GM18909 (cell line): ENCODE measurements at regions not wholly inside any gene's neighbourhood (a gene's known extent, or its start where the extent isn't known, plus 50 kb on each side); places are given as distances from the start of the nearest gene placed in this dataset.
"Not testable (repeated sequence)": the region's sequence is repeated elsewhere in the genome, so short reads cannot be mapped to it uniquely, and the experiment has no call there.

Experiments
- ATAC-seq: cut with Tn5 transposase; IDR thresholded peaks from one replicate; pipeline ENCODE4 v1.9.1; 2021; ENCODE audit warnings: mild to moderate bottlenecking; ENCODE audit not compliant: unreplicated experiment, poor library complexity

DNA sequence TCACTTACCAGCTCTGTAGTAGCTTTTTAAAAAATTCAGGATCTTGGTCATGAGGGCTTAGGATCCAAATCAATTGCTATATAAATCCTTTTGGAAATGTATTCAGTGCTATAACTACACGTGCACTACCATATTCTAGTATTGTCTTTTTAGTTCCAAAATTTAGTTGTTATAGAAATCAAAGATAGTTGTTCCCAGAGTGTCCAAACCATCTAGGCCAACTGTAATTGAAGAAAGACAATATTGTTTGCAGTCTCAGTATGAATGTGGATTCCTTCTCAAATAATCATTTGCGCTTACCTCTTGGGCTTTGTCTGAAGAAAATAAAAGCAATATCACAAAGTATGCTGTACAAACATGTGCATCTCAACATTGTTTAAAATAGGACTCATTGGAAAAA, 184.1 kb upstream of the EDNRB start:
- no peak for ATAC-seq

DNA sequence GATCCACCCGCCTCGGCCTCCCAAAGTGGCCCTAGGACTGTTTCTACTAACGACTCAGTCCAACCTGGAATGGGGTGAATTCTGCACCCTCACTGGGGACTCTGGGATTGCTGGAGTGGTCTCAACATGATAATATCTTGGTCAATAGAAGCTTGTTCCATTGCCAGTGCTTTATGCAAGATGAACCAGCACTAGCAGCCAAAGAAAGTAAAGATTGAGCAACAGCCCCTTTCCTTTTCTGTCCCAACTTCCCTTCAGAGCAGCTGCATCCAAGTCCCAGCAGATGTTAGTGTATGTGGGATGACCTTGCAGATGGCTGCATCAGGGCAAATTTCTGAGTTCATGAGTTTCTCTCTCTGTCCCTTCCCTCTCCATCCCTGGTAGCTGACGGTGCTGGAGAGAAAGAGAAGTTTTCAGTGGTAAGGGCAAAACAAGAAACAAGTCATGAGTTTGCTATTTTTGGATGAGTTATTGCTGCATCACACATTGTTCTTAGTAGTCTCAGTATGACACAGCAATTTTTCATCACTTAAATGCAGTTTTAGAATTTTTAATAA, 183.6 kb upstream of the EDNRB start:
- ATAC-seq, result peak; percentile 54

DNA sequence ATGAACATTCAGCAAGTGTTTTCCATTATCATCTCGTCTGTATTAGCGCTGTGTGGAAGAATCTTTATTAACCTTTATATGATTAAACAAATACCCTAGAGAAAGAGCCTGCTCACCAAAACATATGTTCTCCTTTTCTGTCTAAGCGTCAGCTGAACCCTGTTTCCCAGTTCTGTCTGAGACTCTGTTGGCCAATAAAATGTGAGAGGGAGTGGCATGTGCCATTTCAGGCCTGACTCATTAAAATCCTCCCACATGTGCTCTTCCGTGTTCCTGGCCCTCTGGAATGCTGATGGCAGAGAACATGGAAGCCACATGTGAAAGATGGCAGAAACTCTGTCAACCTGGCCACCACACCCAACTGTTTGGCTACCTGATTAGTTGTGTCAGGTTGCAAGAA, 181.9 kb upstream of the EDNRB start:
- no peak for ATAC-seq

DNA sequence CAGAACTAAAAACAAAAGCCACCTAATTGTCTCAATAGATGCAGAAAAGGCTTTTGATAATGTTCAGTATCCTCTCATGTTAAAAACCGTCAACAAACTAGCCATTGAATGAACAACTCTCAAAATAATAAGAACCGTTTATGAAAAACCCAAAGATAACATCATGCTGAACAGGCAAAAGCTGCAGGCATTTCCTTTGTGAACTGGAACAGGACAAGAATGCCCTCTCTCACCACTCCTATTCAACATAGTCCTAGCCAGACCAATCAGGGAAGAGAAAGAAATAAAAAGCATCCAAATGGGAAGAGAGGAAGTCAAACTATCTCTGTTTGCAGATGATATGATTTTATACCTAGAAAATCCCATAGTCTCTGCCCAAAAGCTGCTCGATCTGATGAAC, 179.6 kb upstream of the EDNRB start:
- ATAC-seq, result no peak

DNA sequence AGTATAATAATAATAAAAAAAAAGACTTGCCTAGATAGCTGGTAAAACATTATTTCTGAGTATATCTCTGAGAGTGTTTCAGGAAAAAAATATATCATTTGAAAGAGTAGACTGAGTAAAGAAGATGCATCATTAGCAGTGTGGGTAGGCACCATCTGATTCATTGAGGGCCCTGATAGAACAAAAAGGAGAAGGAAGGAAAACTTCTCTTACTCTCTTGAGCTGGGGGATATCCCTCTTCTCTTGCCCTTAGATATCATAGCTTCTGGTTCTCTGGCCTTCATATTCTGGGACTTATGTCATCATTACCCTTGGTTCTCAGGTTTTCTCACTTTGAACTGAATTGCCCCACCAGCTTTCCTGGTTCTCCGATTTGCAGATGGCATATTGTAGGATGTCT, 177.6 kb upstream of the EDNRB start:
- ATAC-seq, result no peak

DNA sequence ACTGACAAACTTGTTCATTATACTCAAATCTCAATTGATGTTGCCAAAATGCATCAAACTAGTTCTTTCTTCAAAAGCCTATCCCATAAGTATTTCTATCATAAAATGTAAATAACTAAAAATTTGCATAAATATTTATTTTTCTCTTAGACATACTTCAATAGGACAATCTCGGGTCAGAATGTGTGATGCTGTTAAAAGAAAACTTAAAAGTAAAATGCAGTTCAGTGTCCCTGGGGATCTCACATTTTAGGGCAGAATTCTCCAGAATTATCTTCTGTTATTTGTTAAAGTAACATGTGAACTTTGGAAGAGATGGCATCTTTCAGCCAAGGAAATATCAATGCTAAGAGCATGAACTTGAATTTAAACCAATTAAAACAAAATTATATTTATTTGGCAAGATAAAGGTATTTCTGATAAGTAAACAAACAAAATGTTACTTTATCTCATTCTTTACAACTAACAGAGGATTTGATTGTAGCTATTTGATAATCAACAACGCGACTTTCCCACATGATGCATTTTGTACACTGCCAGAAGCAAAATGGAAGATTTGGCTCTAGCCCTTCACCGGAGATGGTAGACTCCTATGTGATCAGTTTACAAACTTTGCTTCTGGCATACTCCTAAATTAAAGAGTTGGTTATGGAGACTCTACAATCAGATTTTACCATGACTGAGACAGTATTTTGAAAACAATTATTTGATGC, 169.5 kb upstream of the EDNRB start:
- no peak for ATAC-seq

DNA sequence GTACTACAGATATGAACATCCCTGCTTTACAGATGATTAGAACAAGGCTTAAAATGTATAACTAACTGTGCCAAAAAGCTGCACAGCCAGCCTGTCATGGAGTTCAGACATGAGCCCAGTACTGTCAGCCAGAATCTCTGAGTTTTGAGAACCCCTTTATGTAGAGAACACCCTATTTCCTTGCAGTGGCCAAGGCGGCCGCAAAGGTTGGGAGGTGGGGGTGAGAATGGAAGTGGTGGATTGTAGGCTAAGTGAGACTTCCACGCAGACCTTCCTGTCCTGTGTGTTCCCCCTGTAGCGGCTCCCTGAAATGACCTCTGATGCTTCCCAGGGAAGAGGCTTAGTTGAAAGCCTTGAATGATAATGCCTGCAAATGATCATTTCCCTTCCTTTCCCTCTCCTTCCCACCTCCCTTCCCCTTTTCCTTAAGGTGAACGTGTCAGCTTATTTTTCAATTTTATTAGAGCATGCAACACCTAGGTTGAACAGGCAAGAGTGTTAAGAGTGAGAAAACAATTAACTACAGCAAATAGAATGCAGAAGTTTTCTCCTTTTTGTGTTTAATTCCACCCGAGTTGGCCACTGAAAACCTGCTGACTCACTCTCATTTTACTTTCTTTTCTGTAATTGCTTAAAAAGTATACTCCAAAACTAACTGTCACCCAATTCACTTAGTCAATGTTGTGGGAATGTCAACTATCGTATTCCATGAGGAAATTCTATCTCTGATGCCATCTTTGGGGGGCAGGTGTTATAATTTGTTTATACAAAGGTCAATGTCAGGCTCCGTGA, 167.0 kb upstream of the EDNRB start:
- ATAC-seq, result no peak

DNA sequence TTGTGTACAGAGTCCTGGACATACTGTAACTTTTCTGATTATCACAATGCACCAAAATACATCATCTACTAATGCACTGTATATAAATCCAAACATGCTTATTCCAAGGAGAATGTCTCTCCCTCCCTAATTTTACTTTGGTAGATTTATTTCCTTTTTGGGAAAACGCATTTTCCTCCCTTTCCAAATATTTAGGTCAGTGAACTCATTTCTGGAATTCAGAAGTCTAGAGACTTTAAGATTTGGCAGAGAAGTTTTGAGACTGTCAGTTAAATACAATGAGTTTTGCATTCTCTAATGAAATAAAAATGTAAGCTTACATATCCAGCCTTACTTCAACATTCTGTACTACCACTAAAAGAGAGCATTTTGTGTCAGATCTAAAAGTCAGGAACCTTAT, 165.8 kb upstream of the EDNRB start:
- ATAC-seq, result no peak

DNA sequence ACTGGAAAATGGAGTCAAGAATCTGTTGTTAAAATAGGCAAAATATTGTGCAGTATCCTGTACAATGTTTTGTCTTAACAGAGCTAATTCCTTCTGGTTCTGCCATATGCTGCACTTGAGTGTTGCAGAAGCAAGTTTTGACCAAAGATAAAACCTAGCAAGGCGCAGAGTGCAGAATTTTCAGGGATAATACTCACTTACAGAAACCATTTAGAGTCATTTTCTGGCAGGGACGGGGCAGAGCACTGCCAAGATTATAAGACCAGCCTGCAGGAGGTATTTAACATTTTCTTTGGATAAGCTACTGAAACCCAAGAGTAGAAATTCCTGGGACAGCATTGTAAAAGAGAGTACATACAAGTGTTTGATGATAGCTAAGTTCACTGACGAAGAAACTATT, 159.5 kb upstream of the EDNRB start:
- ATAC-seq, result no peak

DNA sequence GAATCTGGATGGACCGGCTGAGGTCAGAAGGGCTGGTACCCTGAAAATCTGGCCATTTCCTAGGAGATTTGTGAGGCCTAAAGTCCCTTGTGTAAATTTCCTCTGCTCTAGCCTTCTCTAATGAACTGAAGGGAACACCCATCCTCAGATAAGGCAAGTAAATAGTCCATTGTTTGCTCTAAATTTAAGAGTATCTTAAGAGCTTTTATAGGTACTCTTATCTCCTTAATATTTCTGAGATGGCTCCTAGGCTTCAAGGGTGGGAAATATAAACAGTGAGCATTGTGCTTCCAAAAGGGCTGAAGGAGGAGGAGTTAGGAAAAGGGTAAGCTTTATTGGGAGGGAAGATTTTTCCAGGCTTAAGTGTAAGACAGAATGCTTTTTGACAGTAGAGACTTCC, 148.7 kb upstream of the EDNRB start:
- ATAC-seq, result no peak

DNA sequence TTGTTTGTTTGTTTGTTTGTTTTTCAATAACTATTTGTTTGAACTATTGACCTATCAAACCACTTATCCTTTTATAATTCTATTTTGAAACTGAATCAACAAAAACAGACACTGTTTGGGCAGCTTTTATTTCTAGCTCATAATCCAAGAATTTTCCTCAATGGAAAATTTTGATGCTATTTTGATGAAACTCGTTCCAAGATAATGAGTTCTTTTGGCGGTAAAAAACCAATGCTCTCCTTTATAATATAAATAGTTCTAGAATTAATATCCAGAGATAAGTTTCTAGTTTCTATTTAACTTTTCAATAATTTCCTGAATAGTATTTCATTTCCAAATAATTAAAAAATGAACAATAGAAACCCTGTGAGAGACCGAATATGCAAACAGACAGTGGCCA, 146.5 kb upstream of the EDNRB start:
- no peak for ATAC-seq

DNA sequence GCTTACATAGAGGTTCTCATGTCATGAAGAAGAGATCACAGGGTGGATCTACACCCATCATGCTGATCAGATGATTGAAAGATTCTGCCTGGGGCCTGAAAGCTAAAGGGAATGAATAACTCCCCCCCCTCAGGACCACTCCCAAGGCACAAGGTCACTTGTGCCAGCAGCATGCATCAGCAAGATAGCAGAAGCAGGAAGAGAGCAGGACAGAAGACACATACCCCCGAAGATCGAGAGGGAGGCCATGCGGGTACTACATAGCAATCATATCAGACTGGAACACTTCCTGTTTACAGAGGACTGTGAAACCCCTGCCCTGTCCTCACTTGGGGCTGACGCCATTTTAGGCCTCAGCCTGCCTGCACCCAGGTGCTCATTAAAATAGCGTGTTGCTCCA, 143.2 kb upstream of the EDNRB start:
- ATAC-seq, result no peak

DNA sequence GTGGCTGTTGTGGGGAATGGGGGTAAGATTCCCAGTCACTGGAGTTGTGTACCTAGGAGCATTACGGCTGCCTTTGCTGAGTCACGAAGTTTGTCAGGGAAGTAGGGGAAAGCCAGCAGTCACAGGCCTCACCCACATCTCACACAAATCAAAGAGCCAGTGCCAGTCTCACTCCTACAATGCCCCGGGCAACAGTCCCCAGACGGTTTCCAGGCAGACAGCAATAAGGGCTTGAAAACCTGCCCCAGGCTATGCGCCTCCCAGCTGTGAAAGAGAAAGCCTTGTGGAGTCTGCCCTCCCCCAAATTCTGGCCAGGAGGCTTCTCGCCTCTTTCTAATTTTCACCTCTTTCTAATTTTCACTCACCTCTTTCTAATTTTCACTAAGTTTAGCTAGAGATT, 142.3 kb upstream of the EDNRB start:
- ATAC-seq, result no peak

DNA sequence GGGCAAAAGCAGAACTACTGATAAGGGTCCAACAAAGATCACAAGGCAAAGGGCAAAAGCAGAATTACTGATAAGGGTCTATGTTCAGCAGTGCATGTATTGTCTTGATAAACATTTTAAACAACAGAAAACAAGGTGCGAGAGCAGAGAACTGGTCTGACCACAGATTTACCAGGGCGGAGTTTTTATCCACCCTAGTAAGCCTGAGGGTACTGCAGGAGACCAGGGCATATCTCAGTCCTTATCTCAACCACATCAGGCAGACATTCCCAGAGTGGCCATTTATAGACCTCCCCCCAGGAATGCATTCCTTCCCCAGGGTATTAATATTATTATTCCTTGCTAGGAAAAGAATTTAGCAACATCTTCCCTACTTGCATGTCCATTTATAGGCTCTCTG, 138.2 kb upstream of the EDNRB start:
- ATAC-seq, result not testable (repeated sequence)

DNA sequence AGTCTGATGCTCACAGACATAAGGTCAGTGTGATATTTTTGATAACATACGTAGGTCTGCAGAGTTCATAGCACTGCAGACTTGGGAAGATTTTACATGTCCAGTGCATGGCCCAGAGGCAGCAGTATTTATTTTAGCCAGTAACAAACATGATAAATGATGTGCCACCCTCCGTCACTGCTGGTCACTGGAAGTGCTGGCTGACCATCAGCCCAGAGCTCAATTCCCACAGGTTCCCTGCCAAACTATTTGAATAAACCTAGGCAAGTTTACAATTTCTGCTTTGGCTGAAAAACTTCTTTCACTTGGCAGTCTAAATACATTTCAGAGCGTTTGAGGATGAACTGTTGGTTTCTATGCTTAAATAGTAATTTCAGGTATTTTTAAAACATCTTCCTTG, 135.5 kb upstream of the EDNRB start:
- ATAC-seq, result no peak

DNA sequence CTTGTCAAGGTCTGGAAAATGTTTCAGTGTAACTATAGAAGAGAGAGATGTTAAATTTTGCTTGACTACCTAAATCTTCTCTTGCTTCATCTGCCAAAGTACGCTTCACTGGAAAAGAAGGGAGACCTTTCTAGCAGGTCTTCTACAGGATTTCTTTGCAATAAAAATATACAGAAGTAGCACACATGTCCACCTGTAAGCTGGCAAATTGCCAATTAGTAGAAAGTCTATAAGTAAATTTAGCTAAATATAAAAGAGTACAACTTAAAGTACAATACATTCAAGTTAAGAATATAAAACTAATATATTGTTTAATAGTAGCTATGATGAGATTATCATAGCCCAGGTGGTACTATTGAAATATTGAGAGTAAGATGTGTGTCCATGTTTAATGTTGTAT, 128.5 kb upstream of the EDNRB start:
- ATAC-seq, result no peak

DNA sequence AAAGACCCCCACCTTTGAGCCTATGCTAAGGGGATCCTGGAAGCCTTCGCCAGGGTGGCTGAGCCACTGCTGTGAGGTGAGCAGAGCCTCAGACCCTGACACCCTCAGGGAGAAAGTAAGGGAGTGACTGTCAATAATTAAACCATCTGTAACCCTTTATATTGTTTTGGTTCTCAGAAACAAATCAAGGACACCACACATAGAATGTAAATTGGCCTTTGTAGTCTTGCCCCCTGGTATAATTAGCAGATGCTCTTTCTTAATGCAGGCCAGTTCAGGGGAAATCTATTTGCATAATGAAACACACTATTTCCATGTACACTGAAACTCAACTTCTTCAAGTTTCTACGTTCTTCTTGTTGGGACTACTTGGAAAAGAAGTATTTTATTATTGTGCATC, 127.7 kb upstream of the EDNRB start:
- ATAC-seq, result peak; percentile 97

DNA sequence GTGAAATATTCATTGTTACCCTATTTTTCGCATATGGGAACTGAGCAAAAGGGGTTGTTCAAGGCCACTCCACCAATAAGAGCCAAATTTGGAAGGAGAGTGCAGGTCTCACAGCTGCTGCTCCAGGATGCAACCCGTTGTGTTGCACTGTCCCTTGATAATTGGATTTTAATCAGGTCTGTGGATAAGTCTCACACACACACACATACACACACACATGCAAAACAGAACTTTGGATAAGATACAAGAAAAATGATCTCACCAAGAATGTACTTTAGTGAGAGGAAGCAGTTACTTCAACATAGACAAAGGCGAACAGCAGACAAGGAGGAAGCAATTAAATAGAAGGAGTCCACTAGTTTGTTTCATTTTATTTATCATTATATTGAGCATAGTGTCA, 127.3 kb upstream of the EDNRB start:
- ATAC-seq, result peak; percentile 35

DNA sequence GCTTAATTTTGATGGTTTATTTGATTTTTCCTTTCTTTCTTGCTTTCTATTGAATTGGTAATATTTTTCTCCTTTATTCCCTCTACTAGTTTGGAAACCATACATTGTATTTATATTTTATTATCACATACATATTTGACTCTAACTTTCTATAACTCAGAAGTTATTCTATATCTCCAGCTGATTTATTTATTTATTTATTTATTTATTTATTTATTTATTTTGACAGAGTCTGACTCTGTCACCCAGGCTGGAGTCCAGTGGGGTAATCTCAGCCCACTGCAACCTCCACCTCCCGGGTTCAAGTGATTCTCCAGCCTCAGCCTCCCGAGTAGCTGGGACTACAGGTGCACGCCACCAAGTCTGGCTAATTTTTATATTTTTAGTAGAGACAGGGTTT, 122.7 kb upstream of the EDNRB start:
- not testable (repeated sequence) for ATAC-seq

DNA sequence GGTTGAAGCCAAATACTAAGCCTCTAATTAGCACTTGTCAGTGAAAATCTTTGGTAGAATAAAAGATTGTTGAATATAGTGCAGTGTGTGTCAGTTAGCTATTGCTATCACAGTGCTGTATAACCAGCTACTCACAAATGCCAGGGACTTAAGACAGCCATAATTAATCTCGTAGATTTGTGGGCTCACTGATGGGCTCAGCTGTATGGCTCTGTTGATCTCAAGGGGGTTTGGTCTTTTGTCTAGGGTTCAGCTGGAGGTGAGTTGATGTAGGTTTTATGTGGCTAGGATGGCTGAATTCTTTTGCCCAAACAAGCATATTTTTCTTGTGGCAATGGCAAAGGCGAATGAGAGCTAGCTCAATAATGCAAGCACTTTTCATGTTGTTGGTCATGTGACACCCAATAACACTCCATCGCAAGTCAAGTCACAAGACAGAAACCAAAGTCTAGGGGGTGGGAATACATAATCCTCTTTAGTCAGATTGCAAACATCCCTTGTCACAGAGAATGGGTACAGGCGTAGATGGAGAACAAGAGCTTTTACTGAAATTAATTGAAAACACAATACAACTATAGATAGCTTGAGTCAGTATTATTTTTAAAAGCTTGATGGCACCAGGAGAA, 121.7 kb upstream of the EDNRB start:
- no peak for ATAC-seq

DNA sequence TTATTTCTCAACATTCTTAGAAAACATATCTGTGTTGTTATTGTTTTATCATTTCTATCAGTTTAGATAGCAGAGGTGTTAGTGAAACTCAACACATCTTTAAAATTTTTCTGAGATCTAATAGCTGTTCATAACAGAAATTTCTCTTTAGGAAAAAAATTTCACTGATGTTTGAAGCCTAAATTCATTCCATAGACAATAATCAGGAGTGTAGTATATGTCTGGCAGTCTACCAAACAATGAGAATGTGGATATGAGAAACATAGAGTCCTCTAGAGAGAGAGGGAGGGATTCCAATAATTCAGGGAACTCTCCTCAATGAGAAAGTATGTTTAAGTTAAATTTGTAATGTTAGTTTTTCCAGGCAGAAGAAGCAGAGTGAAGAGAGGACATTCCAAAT, 118.2 kb upstream of the EDNRB start:
- no peak for ATAC-seq
